ENCODE measurements at regions not wholly inside any gene's neighbourhood (a gene's known extent, or its start where the extent isn't known, plus 50 kb on each side); places are given as distances from the start of the nearest gene placed in this dataset.

GRCh38 chr4:124954046-124954445 lies 241.5 kb upstream of the ANKRD50 start:
- Histone ChIP-seq H2BK5ac (ENCODE audit: low read depth, low read length) (no peak overlapping the region), H3K79me1 (ENCODE audit: low read depth, low read length) (no peaks in the 10 kb centered on the region), H2BK12ac (ENCODE audit: low read depth, low read length) (no peak overlapping the region), H3K9ac (replicated peaks in 1 of 4; ENCODE audit: extremely low read depth in 1 of 4, low read depth in 3 of 4, low read length in 3 of 4) (no peak overlapping the region), H4K8ac (ENCODE audit: extremely low read depth, insufficient read depth, low read length) (no peak overlapping the region), H3K23me2 (ENCODE audit: low read depth, low read length) (no peaks in the 10 kb centered on the region), H3K18ac (ENCODE audit: extremely low read depth, low read length) (no peak overlapping the region), H2AFZ (ENCODE audit: low read length) (no peak overlapping the region), H3K23ac (ENCODE audit: insufficient read length) (no peak overlapping the region), H3K4me3 (ENCODE audit: extremely low read depth in 1 of 4, insufficient read depth in 2 of 4, low read depth in 3 of 4, low read length in 4 of 4) (no peak overlapping the region), H2BK15ac (ENCODE audit: low read length) (no peak overlapping the region), H2BK20ac (ENCODE audit: low read length) (no peak overlapping the region), H3K4me1 (replicated peaks in 1 of 4; ENCODE audit: control insufficient read depth in 3 of 4, insufficient read depth in 4 of 4, low read length in 3 of 4) (no peaks in the 10 kb centered on the region; a peak in 1 of 7 replicates), H3K27me3 (replicated peaks in 1 of 4; ENCODE audit: control insufficient read depth in 3 of 4, extremely low read depth in 1 of 4, insufficient read depth in 3 of 4, low read length in 3 of 4) (no peaks in the 10 kb centered on the region), H2AK5ac (ENCODE audit: low read depth, low read length) (no peak overlapping the region), H4K5ac (ENCODE audit: insufficient read length, low read depth, low read length) (no peak overlapping the region), H3K4me2 (ENCODE audit: insufficient read depth in 1 of 2, low read depth in 2 of 2, low read length in 2 of 2) (no peak overlapping the region), H2BK120ac (replicated peaks; ENCODE audit: low read depth, low read length) (no peak overlapping the region), H3K9me3 (ENCODE audit: insufficient read depth in 2 of 2, low read depth in 1 of 2, low read length in 1 of 2) (no peaks in the 10 kb centered on the region), H3K4ac (replicated peaks; ENCODE audit: insufficient read length, low read depth, low read length) (no peak overlapping the region), H3K56ac (replicated peaks; ENCODE audit: insufficient read length, low read depth, low read length) (no peak overlapping the region), H3K27ac (ENCODE audit: low read depth, low read length) (no peak overlapping the region), H3K14ac (ENCODE audit: insufficient read length) (no peak overlapping the region), H3K79me2 (ENCODE audit: control insufficient read depth in 1 of 2, insufficient read depth in 2 of 2, low read length in 2 of 2) (no peaks in the 10 kb centered on the region), H3K36me3 (ENCODE audit: control insufficient read depth in 2 of 4, insufficient read depth in 4 of 4, low read length in 3 of 4) (no peaks in the 10 kb centered on the region), H4K91ac (replicated peaks; ENCODE audit: insufficient read length, low read length) (no peak overlapping the region), H4K20me1 (replicated peaks in 1 of 2; ENCODE audit: control insufficient read depth in 1 of 2, insufficient read depth in 2 of 2, low read length in 2 of 2) (no peaks in the 10 kb centered on the region)
- CTCF ChIA-PET (ENCODE audit: partially characterized antibody), result no interaction called here
- FAIRE-seq, result no peak
- no peak for TF ChIP-seq POLR2A (IDR thresholded peaks at IDR 0.05; ENCODE audit: control extremely low read depth in 1 of 2, low read depth in 2 of 2, low read length in 2 of 2)
- POLR2A ChIA-PET (ENCODE audit: partially characterized antibody), result no interaction called here
- 83% methylated on average over 1 of the region's 1 CpG; no CpG with 5 or more reads in 1 of the 2 experiments for WGBS, 2 experiments (ENCODE audit: extremely low coverage in 1 of 2, insufficient coverage in 1 of 2, insufficient read length in 1 of 2, insufficient replicate concordance in 2 of 2, low coverage in 1 of 2, low lambda C conversion rate in 2 of 2, missing lambda C conversion rate in 1 of 2)
- no peak for DNase-seq (ENCODE audit: low read depth in 1 of 2, low spot score in 2 of 2)

Measured in H1 (cell line).